PC-3 (cell line): ENCODE measurements at regions not wholly inside any gene's neighbourhood (a gene's known extent, or its start where the extent isn't known, plus 50 kb on each side); places are given as distances from the start of the nearest gene placed in this dataset.

ENCODE experiments used
- ATAC-seq: fragments of 200-7000 bp; cut with Tn5 transposase; 2 replicates; pipeline ENCODE4 v1.9.1; 2020; ENCODE audit warnings: mild to moderate bottlenecking, moderate library complexity
- BruUV-seq: library from RNA; stranded (reverse); fragments of 400-500 nt; replicated peaks from 2 replicates; lab custom pipeline; 2021; lab: Mats Ljungman, UMichigan
- CTCF ChIA-PET: fragments of 300-600 bp; sonication (Branson Sonifier 250); formaldehyde crosslinking; loops from one replicate; lab custom pipeline; 2022; ENCODE audit warnings: antibody characterized with exemption; lab: Charles Lee
- POLR2A ChIA-PET: fragments of 300-600 bp; sonication (Branson Sonifier 250); formaldehyde crosslinking; loops from one replicate; lab custom pipeline; 2022; ENCODE audit warnings: antibody characterized with exemption; ENCODE audit not compliant: unreplicated experiment; lab: Charles Lee
- DNase-seq: peaks from one replicate; pipeline ENCODE4 v3.0.0-alpha.2; 2015
- H2AFZ ChIP-seq: fragments of 300-600 bp; sonication (generic); 2 replicates; pipeline ENCODE4 v1.6.0; 2016; ENCODE audit warnings: antibody characterized with exemption, low read length
- H3F3A ChIP-seq: fragments of 300-600 bp; sonication (generic); one replicate; pipeline ENCODE4 v1.6.0; 2017; ENCODE audit warnings: antibody characterized with exemption, low read length, control low read depth, mild to moderate bottlenecking; ENCODE audit not compliant: unreplicated experiment
- H3K27ac ChIP-seq: fragments of 300-600 bp; sonication (generic); 2 replicates; pipeline ENCODE4 v1.5.1; 2016; ENCODE audit warnings: mild to moderate bottlenecking, low read length
- H3K27me3 ChIP-seq: fragments of 300-600 bp; sonication (generic); 2 replicates; pipeline ENCODE4 v1.6.1; 2016; ENCODE audit warnings: low read length, mixed read lengths
- H3K36me3 ChIP-seq: fragments of 300-600 bp; sonication (generic); 2 replicates; pipeline ENCODE4 v1.6.1; 2016; ENCODE audit warnings: low read depth, mixed run types, low read length, mixed read lengths
- H3K4me1 ChIP-seq: fragments of 300-600 bp; sonication (generic); 2 replicates; pipeline ENCODE4 v1.5.1; 2016; ENCODE audit warnings: low read length; ENCODE audit not compliant: insufficient read depth
- H3K4me2 ChIP-seq: fragments of 300-600 bp; sonication (generic); 2 replicates; pipeline ENCODE4 v1.6.0; 2016; ENCODE audit warnings: low read length
- H3K4me3 ChIP-seq: fragments of 300-600 bp; sonication (generic); 2 replicates; pipeline ENCODE4 v1.5.1; 2016; ENCODE audit warnings: mild to moderate bottlenecking, low read length, mixed read lengths
- H3K79me2 ChIP-seq: fragments of 300-600 bp; sonication (generic); 2 replicates; pipeline ENCODE4 v1.6.1; 2017; ENCODE audit warnings: low read length, mixed read lengths
- H3K9ac ChIP-seq: fragments of 300-600 bp; sonication (generic); 2 replicates; pipeline ENCODE4 v1.6.0; 2016; ENCODE audit warnings: mild to moderate bottlenecking, low read length
- H3K9me2 ChIP-seq: fragments of 300-600 bp; sonication (generic); replicated peaks from 2 replicates; pipeline ENCODE4 v1.6.1; 2016; ENCODE audit warnings: mixed run types, low read length, mixed read lengths
- H3K9me3 ChIP-seq: fragments of 300-600 bp; sonication (generic); 2 replicates; pipeline ENCODE4 v1.6.1; 2016; ENCODE audit warnings: low read length, mixed read lengths
- H4K20me1 ChIP-seq: fragments of 300-600 bp; sonication (generic); 2 replicates; pipeline ENCODE4 v1.6.1; 2016; ENCODE audit warnings: low read length, mixed read lengths
- EZH2 ChIP-seq: fragments of 300-600 bp; sonication (generic); IDR thresholded peaks from one replicate; pipeline ENCODE4 v1.6.1; 2017; ENCODE audit warnings: antibody characterized with exemption, mild to moderate bottlenecking, low read length; ENCODE audit not compliant: unreplicated experiment
- EZH2phosphoT487 ChIP-seq: fragments of 300-600 bp; sonication (generic); IDR thresholded peaks from 2 replicates; pipeline ENCODE4 v1.6.1; 2018; ENCODE audit warnings: mild to moderate bottlenecking, antibody characterized with exemption, low read length, borderline replicate concordance
- intact Hi-C: fragments of 100-400 bp; cut with micrococcal nuclease; formaldehyde crosslinking; loops from 2 replicates; pipeline ENCODE4 v1.9.0; 2023
- TF ChIP-seq, protein P1 (sequence below): fragments of 300-600 bp; sonication (generic); conservative IDR thresholded peaks from 2 replicates; pipeline ENCODE4 v1.5.1; 2017; ENCODE audit warnings: antibody characterized with exemption, low read depth, mild to moderate bottlenecking, low read length

DNA sequence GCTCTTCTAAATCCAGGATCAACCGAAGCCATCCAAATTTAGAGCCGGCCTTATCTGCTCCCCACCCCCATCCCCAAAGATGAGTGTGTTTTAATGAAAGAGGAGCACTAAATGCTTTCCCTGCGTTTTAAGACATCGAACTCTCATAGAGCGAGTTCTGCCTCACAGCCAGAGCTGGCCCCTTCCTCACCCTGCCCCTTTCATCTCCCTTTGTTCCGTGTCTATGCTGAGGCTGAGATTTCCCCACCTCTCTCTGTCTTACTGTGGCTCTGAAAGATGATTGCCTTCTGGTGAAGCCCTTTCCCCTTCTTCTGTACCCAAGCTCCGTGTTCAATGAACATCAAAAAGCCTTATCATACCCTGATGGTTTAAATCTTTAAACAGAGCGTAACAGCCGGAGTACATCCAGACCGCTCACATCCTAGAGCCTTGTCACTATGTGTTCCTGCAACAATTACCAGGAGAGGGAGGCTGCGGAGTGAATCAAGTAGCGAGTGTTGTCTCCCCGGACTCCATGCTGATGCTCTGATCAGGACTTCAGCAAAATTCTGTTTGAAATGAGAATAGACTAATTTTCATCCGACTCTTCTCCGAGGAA is 110.1 kb downstream of the ZNF326 start:
- Histone ChIP-seq H3K9me3 (no peaks in the 10 kb centered on the region), H3K27ac (no peak overlapping the region), H3K27me3 (peaks cover 67% of the 10 kb centered on the region), H4K20me1 (0 out of 2 replicates have a peak, but pooled peaks cover 6% of the 10 kb centered on the region), H3K4me3 (no peak overlapping the region), H3F3A (no peaks in the 10 kb centered on the region), H3K9ac (no peak overlapping the region), H2AFZ (no peak overlapping the region), H3K36me3 (no peaks in the 10 kb centered on the region), H3K4me2 (no peak overlapping the region), H3K9me2 (no peaks in the 10 kb centered on the region), H3K79me2 (no peaks in the 10 kb centered on the region), H3K4me1 (no peaks in the 10 kb centered on the region)
- intact Hi-C loops = loop anchor here (10.0 kb wide), 1 partner anchor 320 kb away; no protein-coding TSS in a partner anchor
- DNase-seq = no peak
- TF ChIP-seq EZH2phosphoT487 = no peak
- TF ChIP-seq, protein P1, sequence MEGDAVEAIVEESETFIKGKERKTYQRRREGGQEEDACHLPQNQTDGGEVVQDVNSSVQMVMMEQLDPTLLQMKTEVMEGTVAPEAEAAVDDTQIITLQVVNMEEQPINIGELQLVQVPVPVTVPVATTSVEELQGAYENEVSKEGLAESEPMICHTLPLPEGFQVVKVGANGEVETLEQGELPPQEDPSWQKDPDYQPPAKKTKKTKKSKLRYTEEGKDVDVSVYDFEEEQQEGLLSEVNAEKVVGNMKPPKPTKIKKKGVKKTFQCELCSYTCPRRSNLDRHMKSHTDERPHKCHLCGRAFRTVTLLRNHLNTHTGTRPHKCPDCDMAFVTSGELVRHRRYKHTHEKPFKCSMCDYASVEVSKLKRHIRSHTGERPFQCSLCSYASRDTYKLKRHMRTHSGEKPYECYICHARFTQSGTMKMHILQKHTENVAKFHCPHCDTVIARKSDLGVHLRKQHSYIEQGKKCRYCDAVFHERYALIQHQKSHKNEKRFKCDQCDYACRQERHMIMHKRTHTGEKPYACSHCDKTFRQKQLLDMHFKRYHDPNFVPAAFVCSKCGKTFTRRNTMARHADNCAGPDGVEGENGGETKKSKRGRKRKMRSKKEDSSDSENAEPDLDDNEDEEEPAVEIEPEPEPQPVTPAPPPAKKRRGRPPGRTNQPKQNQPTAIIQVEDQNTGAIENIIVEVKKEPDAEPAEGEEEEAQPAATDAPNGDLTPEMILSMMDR = no peak
- TF ChIP-seq EZH2 = no peak
- no TSS peak for BruUV-seq
- POLR2A ChIA-PET = no interaction called here
- CTCF ChIA-PET = no interaction called here
- ATAC-seq = no peak

DNA sequence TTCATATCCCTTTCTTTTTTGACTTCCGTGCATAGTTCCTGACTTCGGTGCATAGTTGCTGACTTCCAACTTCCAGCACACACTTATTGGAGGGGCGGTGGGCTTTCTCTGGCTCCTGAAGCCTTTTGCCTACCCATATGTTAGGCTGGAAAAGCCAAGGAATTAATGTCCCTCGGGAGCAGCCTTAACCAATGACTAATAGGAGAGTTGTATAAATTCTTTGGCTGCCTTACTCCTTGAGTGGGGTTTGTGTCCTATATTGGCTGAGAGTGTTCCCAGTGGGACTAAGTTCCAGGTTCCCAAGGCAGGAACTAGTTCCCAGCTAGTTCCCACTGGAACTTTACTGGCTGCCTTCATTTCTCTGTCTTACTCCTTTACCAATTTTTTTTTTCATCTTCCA is 105.7 kb downstream of the ZNF326 start:
- ChIA-PET POLR2A (no interaction called here), CTCF (no interaction called here)
- Histone ChIP-seq H3K4me1 (no peaks in the 10 kb centered on the region), H4K20me1 (no peaks in the 10 kb centered on the region), H2AFZ (no peak overlapping the region), H3K9ac (no peak overlapping the region), H3K27ac (no peak overlapping the region), H3K79me2 (no peaks in the 10 kb centered on the region), H3K9me3 (no peaks in the 10 kb centered on the region), H3K4me2 (no peak overlapping the region), H3K4me3 (no peak overlapping the region), H3K9me2 (no peaks in the 10 kb centered on the region), H3F3A (no peaks in the 10 kb centered on the region), H3K27me3 (peaks cover 22% of the 10 kb centered on the region), H3K36me3 (no peaks in the 10 kb centered on the region)
- DNase-seq = no peak
- no peak for TF ChIP-seq EZH2
- no peak for TF ChIP-seq EZH2phosphoT487
- TF ChIP-seq, protein P1 = no peak
- no peak for ATAC-seq
- no TSS peak for BruUV-seq
- intact Hi-C loops = loop anchor here (10.0 kb wide), 1 partner anchor 316 kb away; no protein-coding TSS in a partner anchor

DNA sequence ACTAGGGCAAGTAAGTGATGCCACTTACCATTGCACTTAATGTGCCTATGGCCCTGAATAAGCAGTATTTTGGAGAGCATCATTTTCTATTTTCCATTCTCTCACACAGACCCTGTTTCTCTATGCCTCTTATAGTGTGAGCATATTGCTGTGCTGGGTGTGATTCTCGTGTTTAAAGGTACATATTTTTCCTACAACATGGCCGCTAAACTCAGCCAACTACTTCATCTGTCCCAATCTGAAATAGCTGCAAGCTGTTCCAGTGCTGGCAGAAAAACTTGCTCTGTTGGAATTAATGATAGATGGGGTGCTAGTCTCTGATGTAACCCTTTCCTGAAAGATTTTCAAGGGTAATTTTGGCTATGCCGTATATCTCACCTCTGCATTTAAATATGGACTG is 97.5 kb downstream of the ZNF326 start:
- CTCF ChIA-PET = no interaction called here

More for the DNA sequence above, 97.5 kb downstream of the ZNF326 start:
- no peaks in the 10 kb centered on the region for H3F3A ChIP-seq
- no peaks in the 10 kb centered on the region for H3K9me3 ChIP-seq
- intact Hi-C loops = no loop called here
- H3K4me1 ChIP-seq = no peaks in the 10 kb centered on the region
- H3K9me2 ChIP-seq = no peaks in the 10 kb centered on the region
- no peak overlapping the region for H3K27ac ChIP-seq
- POLR2A ChIA-PET = no interaction called here
- H2AFZ ChIP-seq = no peak overlapping the region
- H3K79me2 ChIP-seq = no peaks in the 10 kb centered on the region
- no TSS peak for BruUV-seq
- ATAC-seq (no peak), DNase-seq (no peak)
- peaks cover 69% of the 10 kb centered on the region for H3K27me3 ChIP-seq
- no peak overlapping the region for H3K9ac ChIP-seq
- no peak for TF ChIP-seq EZH2
- TF ChIP-seq, protein P1 = no peak
- no peak for TF ChIP-seq EZH2phosphoT487
- H4K20me1 ChIP-seq = no peaks in the 10 kb centered on the region
- no peak overlapping the region for H3K4me3 ChIP-seq
- H3K4me2 ChIP-seq = no peak overlapping the region
- H3K36me3 ChIP-seq = no peaks in the 10 kb centered on the region
